Parathyroid adenoma (tissue), 2 donors: ENCODE measurements at regions not wholly inside any gene's neighbourhood (a gene's known extent, or its start where the extent isn't known, plus 50 kb on each side); places are given as distances from the start of the nearest gene placed in this dataset.

Experiments
- H2AFZ ChIP-seq: fragments of 300-600 bp; sonication (generic); one replicate; pipeline ENCODE4 v1.7.0; 2017; ENCODE audit warnings: antibody characterized with exemption, mild to moderate bottlenecking
- H3K27ac ChIP-seq: fragments of 300-600 bp; sonication (generic); one replicate; pipeline ENCODE4 v1.7.0; 2017
- H3K27me3 ChIP-seq: fragments of 300-600 bp; sonication (generic); one replicate; pipeline ENCODE4 v1.7.0; 2017; ENCODE audit warnings: low read length; ENCODE audit not compliant: control insufficient read depth, insufficient read depth
- H3K36me3 ChIP-seq: fragments of 300-600 bp; sonication (generic); one replicate; pipeline ENCODE4 v1.7.0; 2017; ENCODE audit warnings: low read length; ENCODE audit not compliant: control insufficient read depth, insufficient read depth
- H3K4me1 ChIP-seq: fragments of 300-600 bp; sonication (generic); one replicate; pipeline ENCODE4 v1.7.0; 2017; ENCODE audit warnings: control low read depth
- H3K4me2 ChIP-seq: fragments of 300-600 bp; sonication (generic); one replicate; pipeline ENCODE4 v1.7.0; 2017; ENCODE audit warnings: low read length
- H3K4me3 ChIP-seq: fragments of 300-600 bp; sonication (generic); one replicate; pipeline ENCODE4 v1.7.0; 2017; ENCODE audit warnings: low read depth, low read length
- H3K79me2 ChIP-seq: fragments of 300-600 bp; sonication (generic); one replicate; pipeline ENCODE4 v1.7.0; 2017; ENCODE audit warnings: control low read depth
- H3K9ac ChIP-seq: fragments of 300-600 bp; sonication (generic); one replicate; pipeline ENCODE4 v1.7.0; 2017; ENCODE audit warnings: mild to moderate bottlenecking
- H3K9me3 ChIP-seq: fragments of 300-600 bp; sonication (generic); one replicate; pipeline ENCODE4 v1.7.0; 2017; ENCODE audit warnings: low read length; ENCODE audit not compliant: control insufficient read depth
- CTCF ChIP-seq: fragments of 300-600 bp; sonication (generic); IDR thresholded peaks from one replicate; pipeline ENCODE4 v1.7.0; 2017; ENCODE audit warnings: antibody characterized with exemption, mild to moderate bottlenecking
- donor health status: primary hyperparathyroidism.

- Histone ChIP-seq H3K36me3 (no peaks in the 10 kb centered on the region), H3K9me3 (no peaks in the 10 kb centered on the region), H3K27me3 (no peaks in the 10 kb centered on the region), H3K4me3 (no peak overlapping the region), H3K4me1 (no peaks in the 10 kb centered on the region), H3K79me2 (no peaks in the 10 kb centered on the region), H2AFZ (no peak overlapping the region), H3K9ac (no peak overlapping the region), H3K27ac (no peak overlapping the region), H3K4me2 (no peak overlapping the region)
- TF ChIP-seq CTCF, result no peak
These were observed 205.4 kb upstream of the VSTM2A start for GRCh38 chr7:54336800-54337199.

GRCh38 chr7:54337466-54337865 is 204.7 kb upstream of the VSTM2A start:
- Histone ChIP-seq H3K36me3 (no peaks in the 10 kb centered on the region), H3K79me2 (no peaks in the 10 kb centered on the region), H3K9ac (no peak overlapping the region), H3K4me1 (no peaks in the 10 kb centered on the region), H2AFZ (no peak overlapping the region), H3K4me2 (no peak overlapping the region), H3K9me3 (no peaks in the 10 kb centered on the region), H3K27ac (no peak overlapping the region), H3K27me3 (no peaks in the 10 kb centered on the region), H3K4me3 (no peak overlapping the region)
- no peak for TF ChIP-seq CTCF

GRCh38 chr7:54338319-54338718 is 203.9 kb upstream of the VSTM2A start:
- H3K27ac ChIP-seq, result no peak overlapping the region
- no peak overlapping the region for H3K4me3 ChIP-seq
- no peaks in the 10 kb centered on the region for H3K79me2 ChIP-seq
- H3K9ac ChIP-seq, result no peak overlapping the region
- TF ChIP-seq CTCF, result no peak
- no peaks in the 10 kb centered on the region for H3K9me3 ChIP-seq
- H2AFZ ChIP-seq, result no peak overlapping the region
- H3K36me3 ChIP-seq, result no peaks in the 10 kb centered on the region
- no peaks in the 10 kb centered on the region for H3K4me1 ChIP-seq
- H3K27me3 ChIP-seq, result no peaks in the 10 kb centered on the region
- no peak overlapping the region for H3K4me2 ChIP-seq

- no peaks in the 10 kb centered on the region for H3K36me3 ChIP-seq
- no peak overlapping the region for H3K4me3 ChIP-seq
- no peaks in the 10 kb centered on the region for H3K27me3 ChIP-seq
- no peak overlapping the region for H3K9ac ChIP-seq
- H3K9me3 ChIP-seq, result no peaks in the 10 kb centered on the region
- H3K4me1 ChIP-seq, result no peaks in the 10 kb centered on the region
- no peak for TF ChIP-seq CTCF
- H3K4me2 ChIP-seq, result no peak overlapping the region
- no peaks in the 10 kb centered on the region for H3K79me2 ChIP-seq
- no peak overlapping the region for H3K27ac ChIP-seq
- H2AFZ ChIP-seq, result no peak overlapping the region
These were observed 203.1 kb upstream of the VSTM2A start for GRCh38 chr7:54339073-54339472.

GRCh38 chr7:54342458-54342857 is 199.7 kb upstream of the VSTM2A start:
- no peak overlapping the region for H3K4me3 ChIP-seq
- H3K36me3 ChIP-seq, result no peaks in the 10 kb centered on the region
- H3K27me3 ChIP-seq, result no peaks in the 10 kb centered on the region
- H3K4me1 ChIP-seq, result no peaks in the 10 kb centered on the region
- TF ChIP-seq CTCF, result no peak
- no peak overlapping the region for H3K4me2 ChIP-seq
- H3K79me2 ChIP-seq, result no peaks in the 10 kb centered on the region
- no peak overlapping the region for H3K27ac ChIP-seq
- no peaks in the 10 kb centered on the region for H3K9me3 ChIP-seq
- no peak overlapping the region for H3K9ac ChIP-seq
- H2AFZ ChIP-seq, result no peak overlapping the region
